K562 (cell line): ENCODE measurements at regions not wholly inside any gene's neighbourhood (a gene's known extent, or its start where the extent isn't known, plus 50 kb on each side); places are given as distances from the start of the nearest gene placed in this dataset.

Experiments used
- ATAC-seq: fragments of 200-7000 bp; cut with Tn5 transposase; 3 replicates; pipeline ENCODE4 v1.9.1; 2020; ENCODE audit warnings: moderate library complexity
- BruUV-seq: library from RNA; stranded (reverse); fragments of 400-500 nt; replicated peaks from 2 replicates; lab custom pipeline; 2021; lab: Mats Ljungman, UMichigan
- CTCF ChIA-PET: fragments of 300-600 bp; formaldehyde crosslinking; extraction: SDS; loops from one replicate; lab custom pipeline; 2021; ENCODE audit warnings: low intra/inter-chr PET ratio; lab: Yijun Ruan, JAX
- POLR2A ChIA-PET: fragments of 300-600, 350-650 bp; sonication (Branson Sonifier 250); formaldehyde crosslinking; extraction: SDS; loops from one replicate; lab custom pipeline; 2021; ENCODE audit warnings: antibody characterized with exemption, inconsistent platforms; lab: Yijun Ruan, JAX
- DNase-seq, 4 experiments: peaks; one replicate each; pipeline versions ENCODE4 v3.0.0 to v3.0.0-alpha.2; 2011 to 2018; ENCODE audit warnings: low spot score in 3 of 4, mixed read lengths in 3 of 4; ENCODE audit errors: extremely low read depth in 1 of 4
- FAIRE-seq: peaks from 2 replicates; lab custom pipeline; 2011; peaks lifted over from hg19 to GRCh38; lab: Jason Lieb, UNC
- H2AFZ ChIP-seq: 2 replicates; pipeline ENCODE4 v1.6.0; 2011; ENCODE audit warnings: low read depth, low read length, control low read depth, inconsistent platforms
- H3K27ac ChIP-seq: fragments of 200-600 bp; 3 replicates; pipeline ENCODE4 v1.8.0; 2011; ENCODE audit warnings: low read depth, mild to moderate bottlenecking, control low read depth, inconsistent platforms, low read length, moderate library complexity, mixed read lengths; ENCODE audit errors: extremely low read depth
- H3K27me3 ChIP-seq, 2 experiments: fragments of 300-600 bp in 1 of 2; 2 replicates in 1 of 2; 3 replicates in 1 of 2; pipeline versions ENCODE4 v1.6.0 to v1.8.0; 2011; ENCODE audit warnings: inconsistent platforms in 2 of 2, low read length in 2 of 2, mild to moderate bottlenecking in 1 of 2, mixed read lengths in 1 of 2, moderate library complexity in 1 of 2; ENCODE audit not compliant: control insufficient read depth in 2 of 2, insufficient read depth in 2 of 2
- H3K36me3 ChIP-seq: fragments of 300-600 bp; 3 replicates; pipeline ENCODE4 v1.8.0; 2011; ENCODE audit warnings: mild to moderate bottlenecking, low read length, inconsistent platforms; ENCODE audit not compliant: control insufficient read depth, insufficient read depth
- H3K4me1 ChIP-seq, 2 experiments: fragments of 200-600 bp in 1 of 2; replicated peaks in 1 of 2; 2 replicates in 1 of 2; 3 replicates in 1 of 2; pipeline versions ENCODE4 v1.5.1 to v1.8.0; 2011; ENCODE audit warnings: inconsistent platforms in 2 of 2, low read length in 2 of 2, mild to moderate bottlenecking in 1 of 2, mixed read lengths in 1 of 2, moderate library complexity in 1 of 2; ENCODE audit not compliant: control insufficient read depth in 2 of 2, insufficient read depth in 2 of 2
- H3K4me2 ChIP-seq: 2 replicates; pipeline ENCODE4 v1.6.1; 2011; ENCODE audit warnings: low read length, control low read depth, inconsistent platforms, mixed read lengths; ENCODE audit not compliant: insufficient read depth
- H3K4me3 ChIP-seq: fragments of 200-600 bp; sonication (generic), shearing (Covaris generic); 2 replicates; pipeline ENCODE4 v1.5.1; 2016; ENCODE audit warnings: control low read depth, inconsistent platforms
- H3K79me2 ChIP-seq: fragments of 200-600 bp; 3 replicates; pipeline ENCODE4 v1.8.0; 2011; ENCODE audit warnings: low read length, inconsistent platforms; ENCODE audit not compliant: control insufficient read depth, insufficient read depth
- H3K9ac ChIP-seq, 2 experiments: 2 replicates each; pipeline versions ENCODE4 v1.6.0 to v1.6.1; 2011; ENCODE audit warnings: low read depth in 2 of 2, low read length in 2 of 2, control low read depth in 1 of 2, inconsistent platforms in 1 of 2, mild to moderate bottlenecking in 1 of 2, mixed read lengths in 1 of 2; ENCODE audit not compliant: insufficient read depth in 1 of 2
- H3K9me1 ChIP-seq: one replicate; pipeline ENCODE4 v1.6.0; 2011; ENCODE audit warnings: inconsistent platforms, mild to moderate bottlenecking, low read length, moderate library complexity; ENCODE audit not compliant: control insufficient read depth, insufficient read depth
- H3K9me3 ChIP-seq: replicated peaks from 2 replicates; pipeline ENCODE4 v1.5.1; 2011; ENCODE audit warnings: low read depth, low read length, inconsistent platforms; ENCODE audit not compliant: control insufficient read depth, insufficient read depth
- H4K20me1 ChIP-seq: replicated peaks from 2 replicates; pipeline ENCODE4 v1.6.1; 2011; ENCODE audit warnings: low read length, inconsistent platforms, mixed read lengths; ENCODE audit not compliant: control insufficient read depth, insufficient read depth
- BRF1 ChIP-seq: IDR thresholded peaks from 3 replicates; pipeline ENCODE4 v1.6.1; 2011; ENCODE audit warnings: borderline replicate concordance, mild to moderate bottlenecking; ENCODE audit not compliant: insufficient read length; ENCODE audit errors: extremely low read depth
- ETS2 ChIP-seq: IDR thresholded peaks from 2 replicates; pipeline ENCODE4 v1.6.1; 2016; ENCODE audit warnings: borderline replicate concordance, missing genetic modification characterization, mild to moderate bottlenecking, moderate library complexity, missing compliant biosample characterization; ENCODE audit not compliant: poor library complexity, severe bottlenecking
- GABPA ChIP-seq: fragments of 200-800 bp; sonication (Bioruptor generic); conservative IDR thresholded peaks from 2 replicates; pipeline ENCODE4 v1.6.1; 2016; ENCODE audit warnings: low read depth, missing genetic modification characterization, missing compliant biosample characterization
- KDM5B ChIP-seq: fragments of 200-600 bp; sonication (generic); IDR thresholded peaks from 2 replicates; pipeline ENCODE4 v1.6.1; 2012; ENCODE audit warnings: low read depth, mild to moderate bottlenecking, moderate library complexity, low read length, control low read depth, inconsistent platforms; ENCODE audit not compliant: insufficient replicate concordance
- NR1H2 ChIP-seq: sonication (generic); formaldehyde crosslinking; IDR thresholded peaks from 2 replicates; pipeline ENCODE4 v1.4.0; 2020; ENCODE audit warnings: mild to moderate bottlenecking, missing genetic modification reagents
- POLR2AphosphoS2 ChIP-seq: IDR thresholded peaks from 2 replicates; pipeline ENCODE4 v1.6.1; 2012; ENCODE audit warnings: low read length, improper control_type of control experiment
- POU5F1 ChIP-seq: fragments of 150-350 bp; IDR thresholded peaks from 2 replicates; pipeline ENCODE4 v1.6.1; 2014; ENCODE audit warnings: borderline replicate concordance, low read length, low read depth, mild to moderate bottlenecking; ENCODE audit not compliant: partially characterized antibody
- PRPF4 ChIP-seq: fragments of 200-400 bp; formaldehyde crosslinking; IDR thresholded peaks from one replicate; pipeline ENCODE4 v1.6.1; 2017; ENCODE audit warnings: low read length, low read depth, mild to moderate bottlenecking; ENCODE audit not compliant: insufficient read depth, poor library complexity, severe bottlenecking
- PURB ChIP-seq: sonication (generic); formaldehyde crosslinking; IDR thresholded peaks from 2 replicates; pipeline ENCODE4 v1.9.0; 2021; ENCODE audit warnings: low read depth, mild to moderate bottlenecking, missing genetic modification reagents
- RFX7 ChIP-seq: fragments of 250-450 bp; sonication (Bioruptor Pico); IDR thresholded peaks from 2 replicates; pipeline ENCODE4 v1.5.1; 2021; ENCODE audit warnings: mild to moderate bottlenecking
- SMARCC2 ChIP-seq: fragments of 450-650 bp; IDR thresholded peaks from 2 replicates; pipeline ENCODE4 v1.6.1; 2017; ENCODE audit warnings: antibody characterized with exemption, moderate library complexity, mild to moderate bottlenecking, low read depth
- ZNF445 ChIP-seq: fragments of 250-450 bp; sonication (Bioruptor Pico); IDR thresholded peaks from 2 replicates; pipeline ENCODE4 v1.4.0; 2020; ENCODE audit warnings: low read depth, mild to moderate bottlenecking, moderate library complexity
- ZNF57 ChIP-seq: fragments of 450-650 bp; formaldehyde crosslinking; IDR thresholded peaks from 2 replicates; pipeline ENCODE4 v1.4.0; 2020; ENCODE audit warnings: mild to moderate bottlenecking, moderate library complexity
- ZNF780A ChIP-seq: fragments of 250-450 bp; sonication (Bioruptor Pico); IDR thresholded peaks from 2 replicates; pipeline ENCODE4 v1.5.0; 2021; ENCODE audit warnings: mild to moderate bottlenecking
- WGBS: fragments of 100-300 bp; shearing (Covaris generic); methylation state at CpG from one replicate; pipeline ENCODE4 v1.1.6; 2016; ENCODE audit warnings: low coverage, mixed read lengths; ENCODE audit not compliant: insufficient coverage; ENCODE audit errors: missing lambda C conversion rate; 5-methylcytosine and 5-hydroxymethylcytosine counted together
- in situ Hi-C: fragments of 300-500 bp; cut with MboI; formaldehyde crosslinking; loops from 4 replicates; pipeline ENCODE4 v1.15.0; 2018; ENCODE audit warnings: inconsistent platforms, mixed read lengths
- intact Hi-C: fragments of 100-400 bp; cut with micrococcal nuclease; formaldehyde crosslinking; loops from 2 replicates; pipeline ENCODE4 v1.14.2; 2022
- TF ChIP-seq, protein P1 (sequence below): fragments of 450-650 bp; IDR thresholded peaks from 2 replicates; pipeline ENCODE4 v1.6.1; 2016; ENCODE audit warnings: missing biosample characterization, missing genetic modification characterization
- TF ChIP-seq, protein P2 (sequence below): fragments of 250-450 bp; sonication (Bioruptor Pico); IDR thresholded peaks from 2 replicates; pipeline ENCODE4 v1.4.0; 2020; ENCODE audit warnings: mild to moderate bottlenecking, moderate library complexity
- TF ChIP-seq, protein P3 (sequence below): fragments of 450-650 bp; conservative IDR thresholded peaks from 2 replicates; pipeline ENCODE4 v1.6.1; 2016; ENCODE audit warnings: missing genetic modification characterization, low read depth, mild to moderate bottlenecking, control low read depth, missing compliant biosample characterization

DNA sequence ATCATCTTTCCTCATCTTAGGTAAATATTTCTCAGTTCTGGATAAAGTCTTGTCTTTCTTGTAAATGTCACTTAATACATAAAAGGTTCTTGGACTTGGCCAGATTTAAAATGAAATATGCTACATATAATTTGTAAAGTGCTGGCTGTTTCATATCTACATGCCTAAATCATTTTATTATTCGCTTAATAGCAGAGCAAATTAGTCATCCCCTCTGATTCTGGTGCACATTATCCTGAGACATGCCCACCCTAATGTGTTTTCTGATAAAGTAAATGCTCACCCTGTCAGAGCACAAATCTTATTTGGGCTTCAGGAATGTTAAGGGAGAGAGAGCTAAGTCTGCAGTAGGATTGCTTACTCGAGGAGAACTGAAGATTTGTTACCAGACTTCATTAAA is 166.5 kb upstream of the IZUMO3 start (continued):
- no peak for TF ChIP-seq SMARCC2
- TF ChIP-seq ZNF57 (CRISPR knock-in tag), result no peak
- no peak for TF ChIP-seq PURB (CRISPR knock-in tag)
- no peak for TF ChIP-seq PRPF4
- no peak for TF ChIP-seq BRF1

DNA sequence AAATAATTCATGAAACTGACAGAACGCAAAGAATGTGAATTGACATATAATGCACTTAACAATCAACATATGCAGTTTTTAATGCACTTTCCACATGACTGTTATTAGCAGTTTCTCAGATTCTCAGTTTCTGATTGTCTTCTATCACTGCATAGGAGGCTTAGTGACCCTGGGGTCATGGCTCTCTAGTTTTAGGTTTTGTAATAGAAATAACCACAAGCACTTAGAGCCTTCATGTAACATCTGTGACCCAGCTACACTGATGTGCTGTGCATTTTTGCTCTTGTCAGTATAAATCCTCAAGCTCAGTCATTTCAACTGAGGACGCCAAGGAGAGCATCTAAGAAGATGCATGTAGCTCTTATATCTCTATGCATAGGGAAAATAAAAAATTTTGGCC is 163.1 kb upstream of the IZUMO3 start:
- BruUV-seq, result no TSS peak
- no peak overlapping the region for H3K27ac ChIP-seq
- TF ChIP-seq, protein P1, sequence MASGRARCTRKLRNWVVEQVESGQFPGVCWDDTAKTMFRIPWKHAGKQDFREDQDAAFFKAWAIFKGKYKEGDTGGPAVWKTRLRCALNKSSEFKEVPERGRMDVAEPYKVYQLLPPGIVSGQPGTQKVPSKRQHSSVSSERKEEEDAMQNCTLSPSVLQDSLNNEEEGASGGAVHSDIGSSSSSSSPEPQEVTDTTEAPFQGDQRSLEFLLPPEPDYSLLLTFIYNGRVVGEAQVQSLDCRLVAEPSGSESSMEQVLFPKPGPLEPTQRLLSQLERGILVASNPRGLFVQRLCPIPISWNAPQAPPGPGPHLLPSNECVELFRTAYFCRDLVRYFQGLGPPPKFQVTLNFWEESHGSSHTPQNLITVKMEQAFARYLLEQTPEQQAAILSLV (tag), result no peak
- TF ChIP-seq GABPA (no peak), RFX7 (CRISPR knock-in tag) (no peak), ETS2 (tag) (no peak), POU5F1 (no peak), ZNF445 (CRISPR knock-in tag) (no peak), ZNF780A (CRISPR knock-in tag) (no peak), POLR2AphosphoS2 (no peak), KDM5B (no peak), NR1H2 (CRISPR knock-in tag) (no peak)
- TF ChIP-seq, protein P2, sequence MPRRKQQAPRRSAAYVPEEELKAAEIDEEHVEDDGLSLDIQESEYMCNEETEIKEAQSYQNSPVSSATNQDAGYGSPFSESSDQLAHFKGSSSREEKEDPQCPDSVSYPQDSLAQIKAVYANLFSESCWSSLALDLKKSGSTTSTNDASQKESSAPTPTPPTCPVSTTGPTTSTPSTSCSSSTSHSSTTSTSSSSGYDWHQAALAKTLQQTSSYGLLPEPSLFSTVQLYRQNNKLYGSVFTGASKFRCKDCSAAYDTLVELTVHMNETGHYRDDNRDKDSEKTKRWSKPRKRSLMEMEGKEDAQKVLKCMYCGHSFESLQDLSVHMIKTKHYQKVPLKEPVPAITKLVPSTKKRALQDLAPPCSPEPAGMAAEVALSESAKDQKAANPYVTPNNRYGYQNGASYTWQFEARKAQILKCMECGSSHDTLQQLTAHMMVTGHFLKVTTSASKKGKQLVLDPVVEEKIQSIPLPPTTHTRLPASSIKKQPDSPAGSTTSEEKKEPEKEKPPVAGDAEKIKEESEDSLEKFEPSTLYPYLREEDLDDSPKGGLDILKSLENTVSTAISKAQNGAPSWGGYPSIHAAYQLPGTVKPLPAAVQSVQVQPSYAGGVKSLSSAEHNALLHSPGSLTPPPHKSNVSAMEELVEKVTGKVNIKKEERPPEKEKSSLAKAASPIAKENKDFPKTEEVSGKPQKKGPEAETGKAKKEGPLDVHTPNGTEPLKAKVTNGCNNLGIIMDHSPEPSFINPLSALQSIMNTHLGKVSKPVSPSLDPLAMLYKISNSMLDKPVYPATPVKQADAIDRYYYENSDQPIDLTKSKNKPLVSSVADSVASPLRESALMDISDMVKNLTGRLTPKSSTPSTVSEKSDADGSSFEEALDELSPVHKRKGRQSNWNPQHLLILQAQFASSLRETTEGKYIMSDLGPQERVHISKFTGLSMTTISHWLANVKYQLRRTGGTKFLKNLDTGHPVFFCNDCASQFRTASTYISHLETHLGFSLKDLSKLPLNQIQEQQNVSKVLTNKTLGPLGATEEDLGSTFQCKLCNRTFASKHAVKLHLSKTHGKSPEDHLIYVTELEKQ (CRISPR knock-in tag), result no peak
- TF ChIP-seq, protein P3, sequence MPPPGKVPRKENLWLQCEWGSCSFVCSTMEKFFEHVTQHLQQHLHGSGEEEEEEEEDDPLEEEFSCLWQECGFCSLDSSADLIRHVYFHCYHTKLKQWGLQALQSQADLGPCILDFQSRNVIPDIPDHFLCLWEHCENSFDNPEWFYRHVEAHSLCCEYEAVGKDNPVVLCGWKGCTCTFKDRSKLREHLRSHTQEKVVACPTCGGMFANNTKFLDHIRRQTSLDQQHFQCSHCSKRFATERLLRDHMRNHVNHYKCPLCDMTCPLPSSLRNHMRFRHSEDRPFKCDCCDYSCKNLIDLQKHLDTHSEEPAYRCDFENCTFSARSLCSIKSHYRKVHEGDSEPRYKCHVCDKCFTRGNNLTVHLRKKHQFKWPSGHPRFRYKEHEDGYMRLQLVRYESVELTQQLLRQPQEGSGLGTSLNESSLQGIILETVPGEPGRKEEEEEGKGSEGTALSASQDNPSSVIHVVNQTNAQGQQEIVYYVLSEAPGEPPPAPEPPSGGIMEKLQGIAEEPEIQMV (tag), result no peak

More for the DNA sequence above, 163.1 kb upstream of the IZUMO3 start:
- no CpG with 5 or more reads among the region's 2 CpGs for WGBS
- POLR2A ChIA-PET, result no interaction called here
- H3K27me3 ChIP-seq, result no peaks in the 10 kb centered on the region
- no peaks in the 10 kb centered on the region for H3K4me1 ChIP-seq
- CTCF ChIA-PET, result no interaction called here
- H2AFZ ChIP-seq, result no peak overlapping the region
- intact Hi-C loops (no loop called here), in situ Hi-C loops (no loop called here)
- FAIRE-seq, result no peak
- H3K36me3 ChIP-seq, result no peaks in the 10 kb centered on the region
- DNase-seq, result no peak
- no peak overlapping the region for H3K4me3 ChIP-seq
- ATAC-seq, result no peak
- no peak overlapping the region for H3K9ac ChIP-seq
- no peaks in the 10 kb centered on the region for H4K20me1 ChIP-seq
- no peak overlapping the region for H3K4me2 ChIP-seq
- H3K9me3 ChIP-seq, result no peaks in the 10 kb centered on the region
- H3K79me2 ChIP-seq, result no peaks in the 10 kb centered on the region
- no peaks in the 10 kb centered on the region for H3K9me1 ChIP-seq
